ENCODE measurements at regions not wholly inside any gene's neighbourhood (a gene's known extent, or its start where the extent isn't known, plus 50 kb on each side); places are given as distances from the start of the nearest gene placed in this dataset.

DNA sequence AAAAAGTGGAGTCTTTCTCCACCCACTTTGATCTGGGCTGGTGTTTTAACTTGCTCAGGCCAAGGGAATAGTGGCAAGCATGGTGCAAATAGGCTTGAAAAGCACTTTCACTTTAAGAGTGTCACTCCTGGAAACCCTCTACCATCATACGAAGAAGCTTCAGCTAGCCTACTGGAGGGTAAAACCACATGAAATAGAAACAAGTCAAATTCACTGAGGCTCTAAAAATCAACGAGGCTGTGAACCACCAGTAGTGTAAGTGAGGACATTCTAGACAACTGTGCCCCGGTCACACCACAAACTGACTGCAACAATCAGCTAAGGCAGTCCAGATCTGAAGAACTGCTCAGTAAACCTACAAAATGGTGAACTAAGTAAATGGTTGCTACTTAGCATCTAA lies 2366.3 kb upstream of the C9orf72 start:
- TF ChIP-seq POLR2AphosphoS5 (IDR thresholded peaks at IDR 0.05) (no peak), POLR2A (IDR thresholded peaks at IDR 0.05) (no peak)

Data from prostate gland (tissue), 1 donor.